Memory B cell (primary cell): ENCODE measurements at regions not wholly inside any gene's neighbourhood (a gene's known extent, or its start where the extent isn't known, plus 50 kb on each side); places are given as distances from the start of the nearest gene placed in this dataset.

ENCODE experiments used
- ATAC-seq: fragments of 150-1000 bp; cut with Tn5 transposase; 2 replicates; pipeline ENCODE4 v1.10.0; 2021; ENCODE audit warnings: low read depth, mild to moderate bottlenecking, moderate library complexity
- DNase-seq, 2 donors: peaks; one replicate each; pipeline ENCODE4 v3.0.0; 2022; ENCODE audit warnings: low spot score in 2 of 2
- H3K27ac Mint-ChIP-seq: one replicate; pipeline ENCODE4 v1.8.0; 2022; ENCODE audit warnings: mild to moderate bottlenecking, moderate library complexity, mixed read lengths
- H3K27me3 Mint-ChIP-seq: one replicate; pipeline ENCODE4 v1.8.0; 2022; ENCODE audit warnings: mixed read lengths
- H3K36me3 Mint-ChIP-seq: one replicate; pipeline ENCODE4 v1.8.0; 2022; ENCODE audit warnings: mild to moderate bottlenecking, mixed read lengths
- H3K4me1 Mint-ChIP-seq: one replicate; pipeline ENCODE4 v1.8.0; 2022; ENCODE audit warnings: mixed read lengths
- H3K4me3 Mint-ChIP-seq: one replicate; pipeline ENCODE4 v1.8.0; 2022; ENCODE audit warnings: mild to moderate bottlenecking, moderate library complexity, mixed read lengths
- H3K9me3 Mint-ChIP-seq: one replicate; pipeline ENCODE4 v1.8.0; 2022; ENCODE audit warnings: mixed read lengths

DNA sequence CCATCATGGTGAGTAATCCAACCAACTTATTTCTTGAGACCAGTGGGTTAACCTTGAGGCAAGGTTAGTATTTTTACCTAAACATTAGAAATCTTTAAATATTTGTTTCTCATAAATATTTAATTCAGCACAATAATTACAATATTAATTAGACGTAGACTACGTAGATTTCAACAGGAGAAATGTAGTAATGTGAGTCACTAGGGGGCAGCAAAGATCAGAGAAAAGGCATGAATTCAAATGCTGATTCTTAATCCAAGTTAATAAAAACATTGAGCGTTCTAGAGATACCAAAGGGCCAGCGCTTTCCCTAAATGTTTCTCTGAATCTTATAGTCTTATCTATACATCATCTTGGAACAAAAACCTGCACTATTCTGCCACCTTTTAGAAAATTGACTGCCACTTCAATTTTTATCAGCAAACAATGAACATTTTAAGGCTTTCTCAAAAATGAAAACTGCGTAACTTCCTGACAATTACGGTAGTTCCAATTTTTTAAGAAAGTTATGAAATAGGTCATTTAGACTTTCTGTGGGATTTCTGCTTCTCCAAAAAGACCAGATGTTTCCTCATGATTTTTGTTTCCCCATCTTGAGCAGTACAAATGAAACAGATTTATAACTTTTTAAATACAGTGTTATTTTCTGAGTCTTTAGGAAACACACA, 180.7 kb downstream of the GASK1B start:
- ATAC-seq (no peak), DNase-seq (peak in 1 of 2 donors; percentile 19)
- Mint-ChIP-seq H3K27me3 (peaks cover 1% of the 10 kb centered on the region), H3K4me1 (no peaks in the 10 kb centered on the region), H3K27ac (no peak overlapping the region), H3K36me3 (no peaks in the 10 kb centered on the region), H3K4me3 (no peak overlapping the region), H3K9me3 (no peaks in the 10 kb centered on the region)

GRCh38 chr4:157988641-157989040, 184.2 kb downstream of the GASK1B start:
- Mint-ChIP-seq H3K4me3 (no peak overlapping the region), H3K36me3 (no peaks in the 10 kb centered on the region), H3K27ac (no peak overlapping the region), H3K9me3 (no peaks in the 10 kb centered on the region), H3K27me3 (peaks cover 3% of the 10 kb centered on the region), H3K4me1 (no peaks in the 10 kb centered on the region)
- DNase-seq (no peak), ATAC-seq (no peak)

DNA sequence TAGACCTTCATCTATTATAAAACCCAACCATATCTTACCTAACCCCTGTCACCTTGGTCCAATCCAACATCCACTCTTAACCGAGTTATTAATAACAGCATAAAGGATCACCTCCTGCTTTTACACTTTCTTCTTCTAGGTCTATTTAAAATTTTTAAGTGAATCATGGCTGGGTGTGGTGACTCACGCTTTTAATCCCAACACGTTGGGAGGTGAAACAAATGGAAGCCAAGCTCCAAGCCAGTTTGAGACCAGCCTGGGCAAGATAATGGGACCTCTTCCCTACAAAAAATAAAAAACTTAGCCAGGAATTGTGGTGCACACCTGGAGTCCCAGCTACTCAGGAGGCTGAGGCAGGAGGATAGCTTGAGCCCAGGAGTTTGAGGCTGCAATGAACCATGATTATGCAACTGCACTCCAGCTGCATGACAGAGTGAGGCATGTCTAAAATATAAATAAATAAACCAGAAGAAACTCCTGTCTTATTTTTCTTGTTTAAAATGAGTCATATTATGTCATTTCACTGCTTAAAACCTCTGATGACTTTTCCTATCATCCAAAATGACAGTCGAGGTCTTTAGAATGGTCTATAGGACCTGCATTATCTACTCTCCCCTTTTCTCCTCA, 188.4 kb downstream of the GASK1B start:
- DNase-seq, result no peak
- Mint-ChIP-seq H3K27me3 (peaks cover 2% of the 10 kb centered on the region), H3K36me3 (no peaks in the 10 kb centered on the region), H3K27ac (no peak overlapping the region), H3K4me1 (no peaks in the 10 kb centered on the region), H3K4me3 (no peak overlapping the region), H3K9me3 (no peaks in the 10 kb centered on the region)
- no peak for ATAC-seq

GRCh38 chr4:157983300-157983699, 189.5 kb downstream of the GASK1B start:
- H3K4me3 Mint-ChIP-seq, result no peak overlapping the region
- ATAC-seq, result no peak

DNA sequence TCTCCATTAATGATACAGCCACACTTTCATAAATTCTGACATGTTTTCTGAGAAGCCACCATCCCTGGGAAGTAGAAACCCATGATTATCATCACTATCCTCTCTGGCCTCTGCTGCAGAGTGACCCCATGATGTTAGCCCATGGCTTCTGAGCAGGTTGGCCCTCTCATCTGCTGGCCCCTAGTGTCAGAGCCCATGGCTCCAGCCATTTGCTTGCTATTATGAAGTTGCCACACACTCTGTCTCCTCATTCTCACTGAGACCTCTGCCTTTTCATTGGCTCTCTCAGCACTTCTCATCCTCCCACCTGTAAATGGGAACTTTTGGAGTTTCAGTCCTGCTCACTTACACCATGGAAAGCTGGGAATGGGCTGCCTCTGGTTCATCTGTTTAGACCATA, 192.7 kb downstream of the GASK1B start:
- H3K27ac Mint-ChIP-seq, result no peak overlapping the region
- H3K4me3 Mint-ChIP-seq, result no peak overlapping the region
- H3K27me3 Mint-ChIP-seq, result peaks cover 4% of the 10 kb centered on the region
- no peaks in the 10 kb centered on the region for H3K36me3 Mint-ChIP-seq
- H3K9me3 Mint-ChIP-seq, result no peaks in the 10 kb centered on the region
- H3K4me1 Mint-ChIP-seq, result peaks cover 2% of the 10 kb centered on the region
- ATAC-seq (no peak), DNase-seq (no peak)

More at GRCh38 chr4:157983300-157983699, 189.5 kb downstream of the GASK1B start:
- Mint-ChIP-seq H3K27ac (no peak overlapping the region), H3K4me1 (peaks cover 2% of the 10 kb centered on the region), H3K9me3 (no peaks in the 10 kb centered on the region), H3K27me3 (peaks cover 4% of the 10 kb centered on the region), H3K36me3 (no peaks in the 10 kb centered on the region)
- no peak for DNase-seq

GRCh38 chr4:157978680-157979361, 194.0 kb downstream of the GASK1B start:
- Mint-ChIP-seq H3K4me1 (peaks cover 2% of the 10 kb centered on the region), H3K4me3 (no peak overlapping the region), H3K9me3 (no peaks in the 10 kb centered on the region), H3K27me3 (peaks cover 2% of the 10 kb centered on the region), H3K27ac (no peak overlapping the region), H3K36me3 (no peaks in the 10 kb centered on the region)
- peak; percentile 35 for ATAC-seq
- DNase-seq, result peak in 1 of 2 donors; percentile 1

GRCh38 chr4:157977086-157977485, 195.7 kb downstream of the GASK1B start:
- Mint-ChIP-seq H3K27me3 (peaks cover 2% of the 10 kb centered on the region), H3K9me3 (no peaks in the 10 kb centered on the region), H3K4me3 (no peak overlapping the region), H3K4me1 (peaks cover 2% of the 10 kb centered on the region), H3K36me3 (no peaks in the 10 kb centered on the region), H3K27ac (no peak overlapping the region)
- ATAC-seq, result no peak
- no peak for DNase-seq

DNA sequence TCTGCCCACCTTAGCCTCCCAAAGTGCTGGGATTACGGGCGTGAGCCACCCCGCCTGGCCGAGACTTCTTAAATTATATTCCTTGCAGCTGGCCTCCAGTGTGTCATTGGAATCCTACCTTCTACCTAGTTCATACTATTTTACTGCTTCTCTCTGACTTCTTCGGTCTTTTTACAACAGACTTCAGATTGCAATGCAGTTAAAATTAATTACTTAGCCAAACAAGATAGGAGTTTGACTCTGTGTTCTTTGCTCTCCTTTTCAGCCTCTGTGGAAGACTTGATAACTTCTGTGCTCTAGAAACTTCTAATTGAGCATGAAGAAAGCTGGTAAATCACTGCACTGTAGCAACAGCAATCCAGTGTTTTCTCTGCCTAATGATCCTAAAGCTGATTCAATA, 199.5 kb downstream of the GASK1B start:
- no peak overlapping the region for H3K27ac Mint-ChIP-seq

DNA sequence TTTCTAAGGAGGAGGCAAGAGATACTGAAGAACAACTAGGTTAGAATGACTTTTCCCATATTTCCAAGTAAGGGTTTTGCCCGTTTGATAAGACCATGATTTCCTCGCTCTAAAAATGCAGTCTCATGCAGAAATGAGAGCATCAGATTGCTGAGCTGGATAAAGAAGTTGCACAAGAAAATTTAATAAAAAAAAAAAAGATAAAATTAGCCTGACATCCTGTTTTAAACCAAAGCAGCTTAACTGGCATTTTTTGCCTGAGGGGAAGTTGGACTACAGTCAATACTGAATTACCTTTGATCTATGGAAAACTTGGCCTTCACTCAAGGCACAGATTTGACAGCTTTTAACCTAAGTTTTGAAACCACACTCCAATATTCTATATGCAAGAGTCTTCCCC, 208.4 kb downstream of the GASK1B start:
- DNase-seq (no peak), ATAC-seq (no peak)
- Mint-ChIP-seq H3K4me1 (no peaks in the 10 kb centered on the region), H3K27ac (no peak overlapping the region), H3K36me3 (no peaks in the 10 kb centered on the region), H3K4me3 (no peak overlapping the region), H3K9me3 (no peaks in the 10 kb centered on the region), H3K27me3 (no peaks in the 10 kb centered on the region)

More for the DNA sequence above, 199.5 kb downstream of the GASK1B start:
- Mint-ChIP-seq H3K36me3 (no peaks in the 10 kb centered on the region), H3K4me3 (no peak overlapping the region), H3K9me3 (no peaks in the 10 kb centered on the region), H3K27me3 (no peaks in the 10 kb centered on the region), H3K4me1 (no peaks in the 10 kb centered on the region)
- ATAC-seq (no peak), DNase-seq (no peak)

DNA sequence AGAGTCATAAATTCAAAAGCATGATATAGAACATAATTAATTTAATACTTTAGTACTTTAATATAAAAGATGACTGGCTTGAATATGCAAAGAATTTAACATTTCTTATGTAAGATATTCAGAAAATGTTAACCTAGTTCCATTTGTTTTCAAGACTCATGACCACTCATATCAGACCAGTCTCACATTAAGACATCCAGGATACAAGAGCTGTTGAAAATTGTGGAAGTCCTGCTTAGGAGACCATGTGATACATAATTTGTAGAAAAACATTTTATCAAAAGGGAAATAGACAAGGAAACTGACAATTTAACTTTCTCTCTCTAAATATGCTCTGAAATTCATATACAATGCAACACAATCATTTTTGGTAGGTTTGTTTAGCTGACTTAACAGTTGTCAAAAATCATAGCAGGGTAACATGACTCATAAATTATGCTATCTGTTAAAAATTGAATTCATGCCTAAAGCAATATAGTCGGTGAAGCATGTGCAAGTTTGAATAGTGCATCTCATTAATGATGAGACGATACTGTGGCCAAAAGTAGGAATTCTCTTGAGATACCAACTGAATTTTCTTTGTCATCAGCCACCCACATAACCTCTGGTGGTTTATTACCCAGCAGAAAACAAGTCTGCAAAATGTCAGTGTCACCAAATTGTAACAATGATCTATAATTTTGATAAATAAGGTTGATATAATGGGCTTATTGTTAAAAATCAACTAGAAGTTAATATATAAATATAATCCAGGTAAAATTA, 211.4 kb downstream of the GASK1B start:
- no peak for ATAC-seq
- no peaks in the 10 kb centered on the region for H3K27me3 Mint-ChIP-seq
- H3K27ac Mint-ChIP-seq, result no peak overlapping the region
- H3K4me1 Mint-ChIP-seq, result no peaks in the 10 kb centered on the region
- no peak overlapping the region for H3K4me3 Mint-ChIP-seq
- H3K36me3 Mint-ChIP-seq, result no peaks in the 10 kb centered on the region
- DNase-seq, result no peak
- H3K9me3 Mint-ChIP-seq, result no peaks in the 10 kb centered on the region

DNA sequence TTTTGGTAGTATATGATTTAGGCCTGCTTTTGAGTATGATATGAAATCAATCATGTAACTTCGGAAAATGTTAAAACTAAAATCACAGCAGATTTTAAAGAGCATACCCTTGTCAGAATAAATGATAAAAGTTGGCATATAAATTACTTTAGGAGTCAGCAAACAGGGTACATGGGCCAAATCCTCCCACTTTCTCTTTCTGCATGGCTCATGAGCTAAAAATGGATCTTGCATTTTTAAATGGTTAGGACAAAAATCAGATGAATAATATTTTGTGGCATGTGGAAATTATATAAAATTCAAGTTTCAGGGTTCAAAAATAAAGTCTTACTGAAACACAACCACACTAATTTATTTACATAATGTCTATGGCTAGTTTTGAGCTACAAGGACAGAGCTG, 214.9 kb downstream of the GASK1B start:
- DNase-seq, result no peak
- Mint-ChIP-seq H3K9me3 (no peaks in the 10 kb centered on the region), H3K4me3 (no peak overlapping the region), H3K27ac (no peak overlapping the region), H3K4me1 (no peaks in the 10 kb centered on the region), H3K27me3 (no peaks in the 10 kb centered on the region), H3K36me3 (no peaks in the 10 kb centered on the region)
- ATAC-seq, result no peak

- Mint-ChIP-seq H3K9me3 (no peaks in the 10 kb centered on the region), H3K36me3 (no peaks in the 10 kb centered on the region), H3K27me3 (no peaks in the 10 kb centered on the region), H3K4me3 (no peak overlapping the region), H3K27ac (no peak overlapping the region), H3K4me1 (no peaks in the 10 kb centered on the region)
- ATAC-seq (no peak), DNase-seq (no peak)
Observed at GRCh38 chr4:157942017-157942416, 230.8 kb downstream of the GASK1B start.

DNA sequence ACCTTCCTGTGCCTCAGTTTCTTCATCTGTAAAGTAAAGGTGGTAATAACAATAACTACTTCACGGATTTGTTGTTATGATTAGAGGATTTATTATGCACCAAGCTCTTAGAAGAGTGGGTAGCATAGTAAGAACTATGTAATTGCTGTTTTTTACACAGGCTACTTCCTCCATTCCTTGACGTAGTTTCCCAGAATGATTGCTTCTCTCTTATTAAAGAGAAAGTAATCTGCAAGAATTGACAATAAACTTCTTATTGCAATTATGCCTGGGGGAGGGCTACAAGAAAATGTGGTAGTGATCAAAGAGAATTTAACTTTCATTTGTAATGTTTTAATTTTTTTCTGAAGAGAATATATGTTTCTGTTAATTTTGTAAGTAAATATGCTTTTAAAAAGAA, 238.7 kb downstream of the GASK1B start:
- no peak for DNase-seq
- ATAC-seq, result no peak
- no peaks in the 10 kb centered on the region for H3K9me3 Mint-ChIP-seq
- no peaks in the 10 kb centered on the region for H3K27me3 Mint-ChIP-seq
- H3K36me3 Mint-ChIP-seq, result no peaks in the 10 kb centered on the region
- H3K4me1 Mint-ChIP-seq, result no peaks in the 10 kb centered on the region
- H3K27ac Mint-ChIP-seq, result no peak overlapping the region
- no peak overlapping the region for H3K4me3 Mint-ChIP-seq

DNA sequence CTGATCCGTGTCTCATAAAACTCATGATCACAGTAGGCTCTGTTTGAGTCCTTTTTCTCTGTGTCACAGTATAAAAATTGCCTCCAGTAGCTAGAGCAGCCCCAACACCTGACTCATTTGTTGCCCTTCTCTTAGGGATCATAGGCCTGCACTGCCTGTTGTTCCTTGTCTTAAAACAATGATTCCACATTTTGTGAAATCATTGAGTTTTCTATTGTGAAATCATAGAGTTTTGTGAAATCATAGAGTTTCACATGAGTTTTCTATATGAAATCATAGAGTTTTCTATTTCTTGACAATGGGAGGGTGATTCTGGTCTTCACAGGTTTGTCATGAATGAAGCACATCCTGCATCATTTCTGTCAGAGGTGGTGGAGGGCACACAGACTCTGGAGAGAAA, 239.9 kb downstream of the GASK1B start:
- no peak overlapping the region for H3K27ac Mint-ChIP-seq
- DNase-seq, result no peak
- H3K4me3 Mint-ChIP-seq, result no peak overlapping the region
- no peaks in the 10 kb centered on the region for H3K27me3 Mint-ChIP-seq
- no peaks in the 10 kb centered on the region for H3K9me3 Mint-ChIP-seq
- H3K36me3 Mint-ChIP-seq, result no peaks in the 10 kb centered on the region
- ATAC-seq, result no peak
- H3K4me1 Mint-ChIP-seq, result no peaks in the 10 kb centered on the region
